ENCODE measurements at regions not wholly inside any gene's neighbourhood (a gene's known extent, or its start where the extent isn't known, plus 50 kb on each side); places are given as distances from the start of the nearest gene placed in this dataset.

- intact Hi-C loops (cut with micrococcal nuclease) = no loop called here
- H3K4me1 ChIP-seq (ENCODE audit: control insufficient read depth, insufficient read depth, low read length) = no peaks in the 10 kb centered on the region
- DNase-seq (no peak), ATAC-seq (no peak)
- H3K36me3 ChIP-seq (ENCODE audit: control insufficient read depth, insufficient read depth, low read length) = no peaks in the 10 kb centered on the region
- no peak overlapping the region for H3K27ac Mint-ChIP-seq
- no peaks in the 10 kb centered on the region for H3K36me3 Mint-ChIP-seq
- no peak overlapping the region for H3K4me3 ChIP-seq (ENCODE audit: low read length)
- H3K27me3 Mint-ChIP-seq (ENCODE audit: low read depth in 2 of 2) = peaks cover 0 to 6% of the 10 kb centered on the region in 2 donors
- H3K9me3 Mint-ChIP-seq = peaks cover 0 to 2% of the 10 kb centered on the region in 2 donors
- whole genome bisulfite sequencing (ENCODE audit: insufficient coverage) = 96% methylated on average over 3 of the region's 4 CpGs
- no peak for TF ChIP-seq CTCF (IDR thresholded peaks at IDR 0.05)
- H3K4me1 Mint-ChIP-seq = peaks cover 0 to under 1% of the 10 kb centered on the region in 2 donors
- no peak overlapping the region for H3K27ac ChIP-seq (ENCODE audit: low read length)
- H3K4me3 Mint-ChIP-seq = no peak overlapping the region
- H3K27me3 ChIP-seq (ENCODE audit: control insufficient read depth, insufficient read depth, low read length) = no peaks in the 10 kb centered on the region
- H3K9me3 ChIP-seq (ENCODE audit: control insufficient read depth, insufficient read depth, low read length) = no peaks in the 10 kb centered on the region
These were observed 118.6 kb upstream of the ATP8B1 start for GRCh38 chr18:57921708-57922107.

GRCh38 chr18:57920036-57920435, 116.9 kb upstream of the ATP8B1 start:
- TF ChIP-seq CTCF (IDR thresholded peaks at IDR 0.05) = no peak
- Histone ChIP-seq H3K27me3 (ENCODE audit: control insufficient read depth, insufficient read depth, low read length) (no peaks in the 10 kb centered on the region), H3K4me3 (ENCODE audit: low read length) (no peak overlapping the region), H3K9me3 (ENCODE audit: control insufficient read depth, insufficient read depth, low read length) (no peaks in the 10 kb centered on the region), H3K36me3 (ENCODE audit: control insufficient read depth, insufficient read depth, low read length) (no peaks in the 10 kb centered on the region), H3K27ac (ENCODE audit: low read length) (no peak overlapping the region), H3K4me1 (ENCODE audit: control insufficient read depth, insufficient read depth, low read length) (peaks cover 4% of the 10 kb centered on the region)
- peaks cover 0 to 10% of the 10 kb centered on the region in 2 donors for H3K4me1 Mint-ChIP-seq
- 78% methylated on average over 1 of the region's 1 CpG for WGBS (ENCODE audit: insufficient coverage)
- intact Hi-C loops (cut with micrococcal nuclease) = no loop called here
- H3K9me3 Mint-ChIP-seq = peaks cover 0 to 2% of the 10 kb centered on the region in 2 donors
- peaks cover 0 to 6% of the 10 kb centered on the region in 2 donors for H3K27me3 Mint-ChIP-seq (ENCODE audit: low read depth in 2 of 2)
- no peak overlapping the region for H3K27ac Mint-ChIP-seq
- DNase-seq = no peak
- no peak overlapping the region for H3K4me3 Mint-ChIP-seq
- H3K36me3 Mint-ChIP-seq = no peaks in the 10 kb centered on the region
- no peak for ATAC-seq

GRCh38 chr18:57918601-57919000, 115.5 kb upstream of the ATP8B1 start:
- no peak for DNase-seq
- no peak for TF ChIP-seq CTCF (IDR thresholded peaks at IDR 0.05)

DNA sequence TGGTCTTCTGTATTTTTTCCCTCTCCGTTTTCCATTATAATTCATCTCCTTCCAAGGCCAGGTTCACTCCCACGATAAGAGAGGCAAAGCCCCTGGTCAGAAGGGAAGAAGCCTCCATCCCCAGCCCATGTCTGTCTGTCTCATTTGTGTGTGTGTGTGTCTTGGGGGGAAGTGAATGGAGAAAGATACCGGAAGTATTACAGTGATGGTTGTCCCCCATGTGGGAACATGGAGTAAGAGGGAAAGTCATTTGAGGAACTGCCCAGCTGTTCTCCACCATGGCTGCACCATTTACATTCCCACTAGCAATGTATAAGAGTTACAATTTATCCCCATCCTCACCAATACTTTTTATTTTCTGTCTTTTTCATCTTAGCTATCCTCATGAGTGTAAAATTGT, 113.6 kb upstream of the ATP8B1 start:
- no peak for TF ChIP-seq CTCF (IDR thresholded peaks at IDR 0.05)
- ATAC-seq = no peak
- Mint-ChIP-seq H3K27ac (no peak overlapping the region), H3K36me3 (no peaks in the 10 kb centered on the region), H3K9me3 (peaks cover 0 to 2% of the 10 kb centered on the region in 2 donors), H3K4me3 (no peak overlapping the region), H3K4me1 (peaks cover 0 to 10% of the 10 kb centered on the region in 2 donors), H3K27me3 (ENCODE audit: low read depth in 2 of 2) (peaks cover 0 to 6% of the 10 kb centered on the region in 2 donors)
- 86% methylated on average over 1 of the region's 3 CpGs for WGBS (ENCODE audit: insufficient coverage)
- no peak for DNase-seq
- no peak overlapping the region for H3K27ac ChIP-seq (ENCODE audit: low read length)
- no peaks in the 10 kb centered on the region for H3K36me3 ChIP-seq (ENCODE audit: control insufficient read depth, insufficient read depth, low read length)
- intact Hi-C loops (cut with micrococcal nuclease) = no loop called here
- H3K27me3 ChIP-seq (ENCODE audit: control insufficient read depth, insufficient read depth, low read length) = no peaks in the 10 kb centered on the region
- H3K9me3 ChIP-seq (ENCODE audit: control insufficient read depth, insufficient read depth, low read length) = no peaks in the 10 kb centered on the region
- peaks cover 4% of the 10 kb centered on the region for H3K4me1 ChIP-seq (ENCODE audit: control insufficient read depth, insufficient read depth, low read length)
- no peak overlapping the region for H3K4me3 ChIP-seq (ENCODE audit: low read length)

More at GRCh38 chr18:57918601-57919000, 115.5 kb upstream of the ATP8B1 start:
- H3K9me3 ChIP-seq (ENCODE audit: control insufficient read depth, insufficient read depth, low read length) = no peaks in the 10 kb centered on the region
- Mint-ChIP-seq H3K27me3 (ENCODE audit: low read depth in 2 of 2) (peaks cover 0 to 6% of the 10 kb centered on the region in 2 donors), H3K36me3 (no peaks in the 10 kb centered on the region), H3K4me3 (no peak overlapping the region), H3K9me3 (peaks cover 0 to 2% of the 10 kb centered on the region in 2 donors), H3K27ac (no peak overlapping the region), H3K4me1 (peaks cover 0 to 10% of the 10 kb centered on the region in 2 donors)
- H3K4me3 ChIP-seq (ENCODE audit: low read length) = no peak overlapping the region
- no peak for ATAC-seq
- WGBS (ENCODE audit: insufficient coverage) = 91% methylated on average over 3 of the region's 3 CpGs
- H3K36me3 ChIP-seq (ENCODE audit: control insufficient read depth, insufficient read depth, low read length) = no peaks in the 10 kb centered on the region
- intact Hi-C loops (cut with micrococcal nuclease) = no loop called here
- H3K4me1 ChIP-seq (ENCODE audit: control insufficient read depth, insufficient read depth, low read length) = peaks cover 4% of the 10 kb centered on the region
- no peak overlapping the region for H3K27ac ChIP-seq (ENCODE audit: low read length)
- no peaks in the 10 kb centered on the region for H3K27me3 ChIP-seq (ENCODE audit: control insufficient read depth, insufficient read depth, low read length)
